HAP-1 (cell line): ENCODE measurements at regions not wholly inside any gene's neighbourhood (a gene's known extent, or its start where the extent isn't known, plus 50 kb on each side); places are given as distances from the start of the nearest gene placed in this dataset.

Experiments
- DNase-seq, 2 experiments: peaks; one replicate each; pipeline ENCODE4 v3.0.0-alpha.2; 2016 to 2020; ENCODE audit warnings: low spot score in 2 of 2
- H3K27me3 ChIP-seq: fragments of 250-450 bp; sonication (Bioruptor Pico); 2 replicates; pipeline ENCODE4 v1.5.1; 2020; ENCODE audit warnings: low read depth, mild to moderate bottlenecking, moderate library complexity
- H3K36me3 ChIP-seq: fragments of 250-450 bp; sonication (Bioruptor Pico); replicated peaks from 2 replicates; pipeline ENCODE4 v1.5.1; 2020; ENCODE audit warnings: mild to moderate bottlenecking
- H3K4me1 ChIP-seq: fragments of 250-450 bp; sonication (Bioruptor Pico); 2 replicates; pipeline ENCODE4 v1.5.1; 2020; ENCODE audit warnings: mild to moderate bottlenecking
- H3K4me3 ChIP-seq: fragments of 250-450 bp; sonication (Bioruptor Pico); 2 replicates; pipeline ENCODE4 v1.5.1; 2020; ENCODE audit warnings: mild to moderate bottlenecking, moderate library complexity
- H3K9me3 ChIP-seq: fragments of 250-450 bp; sonication (Bioruptor Pico); 2 replicates; pipeline ENCODE4 v1.5.1; 2020; ENCODE audit warnings: mild to moderate bottlenecking, moderate library complexity
- in situ Hi-C: fragments of 300-500 bp; cut with MboI; formaldehyde crosslinking; loops from 3 replicates; pipeline ENCODE4 v1.14.3; 2020; ENCODE audit warnings: low sequenced_read_pairs, inconsistent platforms, mixed read lengths

GRCh38 chr1:219538886-219539285 is 74.0 kb downstream of the ZC3H11B start:
- H3K4me1 ChIP-seq: peaks cover 40% of the 10 kb centered on the region
- H3K9me3 ChIP-seq: no peaks in the 10 kb centered on the region
- H3K27me3 ChIP-seq: no peaks in the 10 kb centered on the region
- DNase-seq: peak; percentile 29 to 90
- in situ Hi-C loops: no loop called here
- no peak overlapping the region for H3K4me3 ChIP-seq
- no peaks in the 10 kb centered on the region for H3K36me3 ChIP-seq

DNA sequence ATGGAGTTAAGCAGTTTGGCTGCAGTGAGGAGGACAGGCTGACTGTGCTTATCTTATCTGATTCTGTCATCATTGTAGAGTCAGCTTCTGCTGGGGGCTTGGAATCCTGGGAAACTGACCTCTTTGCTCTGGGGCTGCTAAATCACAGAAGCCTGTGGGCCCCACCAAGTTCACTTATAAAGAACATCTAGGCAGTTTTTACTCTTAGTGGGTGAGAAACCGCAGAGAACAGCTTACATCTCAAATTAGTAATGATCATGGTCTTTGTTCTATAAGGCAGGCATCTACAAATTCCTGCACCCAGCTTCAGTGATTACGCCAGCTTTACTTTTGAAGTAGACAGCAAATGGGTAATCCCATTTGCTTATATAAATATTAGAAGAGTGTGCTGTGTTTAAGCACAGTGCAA is 75.7 kb downstream of the ZC3H11B start:
- Histone ChIP-seq H3K36me3 (no peaks in the 10 kb centered on the region), H3K4me3 (no peak overlapping the region), H3K27me3 (no peaks in the 10 kb centered on the region), H3K9me3 (no peaks in the 10 kb centered on the region), H3K4me1 (peaks cover 44% of the 10 kb centered on the region)
- DNase-seq: no peak
- in situ Hi-C loops: no loop called here

DNA sequence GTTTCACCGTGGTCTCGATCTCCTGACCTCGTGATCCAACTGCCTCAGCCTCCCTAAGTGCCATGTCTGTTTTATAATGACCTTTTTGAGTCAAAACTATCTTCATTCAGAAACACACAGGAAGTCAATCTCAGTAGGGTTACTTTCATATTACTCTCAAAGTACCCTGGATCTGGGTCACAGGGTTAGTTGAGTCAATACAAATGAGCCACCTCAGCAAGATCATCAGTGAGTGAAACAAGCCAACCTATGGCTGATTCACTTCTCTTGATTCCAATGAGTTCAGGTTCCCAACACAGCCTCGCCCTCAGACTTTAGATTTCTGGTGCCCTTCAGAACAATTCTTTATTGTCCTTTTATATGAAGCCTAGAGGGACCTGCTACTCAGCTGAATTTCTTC is 76.9 kb downstream of the ZC3H11B start:
- in situ Hi-C loops: no loop called here
- Histone ChIP-seq H3K4me3 (no peak overlapping the region), H3K27me3 (no peaks in the 10 kb centered on the region), H3K36me3 (no peaks in the 10 kb centered on the region), H3K9me3 (no peaks in the 10 kb centered on the region), H3K4me1 (peaks cover 44% of the 10 kb centered on the region)
- DNase-seq: no peak

GRCh38 chr1:219534991-219535390 is 77.9 kb downstream of the ZC3H11B start:
- in situ Hi-C loops: no loop called here
- no peak overlapping the region for H3K4me3 ChIP-seq
- H3K9me3 ChIP-seq: no peaks in the 10 kb centered on the region
- peaks cover 43% of the 10 kb centered on the region for H3K4me1 ChIP-seq
- no peak for DNase-seq
- no peaks in the 10 kb centered on the region for H3K36me3 ChIP-seq
- H3K27me3 ChIP-seq: no peaks in the 10 kb centered on the region

- Histone ChIP-seq H3K27me3 (no peaks in the 10 kb centered on the region), H3K4me1 (peaks cover 27% of the 10 kb centered on the region), H3K36me3 (no peaks in the 10 kb centered on the region), H3K9me3 (no peaks in the 10 kb centered on the region; the same call in 1 of the 2 replicates), H3K4me3 (no peak overlapping the region)
- peak; percentile 16 to 29 for DNase-seq
- in situ Hi-C loops: no loop called here
Observed at GRCh38 chr1:219533280-219533679, 79.6 kb downstream of the ZC3H11B start.

DNA sequence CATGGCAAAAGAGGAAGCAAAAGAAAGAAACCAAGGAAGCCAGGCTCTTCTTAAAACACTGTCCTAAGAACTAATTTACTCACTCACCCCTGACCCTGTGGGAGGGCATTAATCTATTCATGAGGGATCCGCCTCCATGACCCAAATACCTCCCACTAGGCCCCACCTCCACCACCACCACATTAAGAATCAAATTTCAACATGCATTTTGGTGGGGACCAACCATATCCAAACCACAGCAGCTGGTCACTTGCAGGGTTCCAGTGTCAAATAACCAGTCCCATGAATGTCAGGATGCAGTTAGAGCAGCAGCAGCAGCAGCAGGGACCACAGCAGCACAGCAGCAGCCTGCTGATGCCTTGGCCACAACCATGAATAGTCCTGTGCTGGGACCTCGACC is 83.8 kb downstream of the ZC3H11B start:
- DNase-seq: no peak
- in situ Hi-C loops: no loop called here
- Histone ChIP-seq H3K27me3 (no peaks in the 10 kb centered on the region), H3K36me3 (no peaks in the 10 kb centered on the region), H3K4me1 (peaks cover 5% of the 10 kb centered on the region), H3K4me3 (no peak overlapping the region), H3K9me3 (no peaks in the 10 kb centered on the region; the same call in 1 of the 2 replicates)

GRCh38 chr1:219528633-219529032 is 84.3 kb downstream of the ZC3H11B start:
- H3K36me3 ChIP-seq: no peaks in the 10 kb centered on the region
- H3K9me3 ChIP-seq: no peaks in the 10 kb centered on the region; the same call in 1 of the 2 replicates
- no peak for DNase-seq
- no peak overlapping the region for H3K4me3 ChIP-seq
- H3K27me3 ChIP-seq: no peaks in the 10 kb centered on the region
- in situ Hi-C loops: no loop called here
- H3K4me1 ChIP-seq: peaks cover 2% of the 10 kb centered on the region

- Histone ChIP-seq H3K9me3 (no peaks in the 10 kb centered on the region; the same call in 1 of the 2 replicates), H3K27me3 (no peaks in the 10 kb centered on the region), H3K4me3 (no peak overlapping the region), H3K36me3 (no peaks in the 10 kb centered on the region), H3K4me1 (no peaks in the 10 kb centered on the region; the same call in 1 of the 2 replicates)
- in situ Hi-C loops: no loop called here
- DNase-seq: no peak
Observed at GRCh38 chr1:219527994-219528393, 84.9 kb downstream of the ZC3H11B start.

- H3K4me3 ChIP-seq: no peak overlapping the region
- no peaks in the 10 kb centered on the region; the same call in 1 of the 2 replicates for H3K9me3 ChIP-seq
- no peaks in the 10 kb centered on the region for H3K27me3 ChIP-seq
- no peak for DNase-seq
- in situ Hi-C loops: no loop called here
- H3K36me3 ChIP-seq: no peaks in the 10 kb centered on the region
- H3K4me1 ChIP-seq: no peaks in the 10 kb centered on the region
Observed at GRCh38 chr1:219526074-219526473, 86.8 kb downstream of the ZC3H11B start.

GRCh38 chr1:219523411-219523810 is 89.5 kb downstream of the ZC3H11B start:
- Histone ChIP-seq H3K36me3 (no peaks in the 10 kb centered on the region), H3K9me3 (no peaks in the 10 kb centered on the region), H3K27me3 (no peaks in the 10 kb centered on the region), H3K4me1 (no peaks in the 10 kb centered on the region), H3K4me3 (no peak overlapping the region)
- no peak for DNase-seq
- in situ Hi-C loops: no loop called here

GRCh38 chr1:219521325-219521724 is 91.6 kb downstream of the ZC3H11B start:
- H3K9me3 ChIP-seq: no peaks in the 10 kb centered on the region
- in situ Hi-C loops: no loop called here
- no peaks in the 10 kb centered on the region for H3K4me1 ChIP-seq
- no peak for DNase-seq
- H3K36me3 ChIP-seq: no peaks in the 10 kb centered on the region
- H3K27me3 ChIP-seq: no peaks in the 10 kb centered on the region
- H3K4me3 ChIP-seq: no peak overlapping the region

- no peaks in the 10 kb centered on the region for H3K27me3 ChIP-seq
- H3K4me3 ChIP-seq: no peak overlapping the region
- no peaks in the 10 kb centered on the region for H3K9me3 ChIP-seq
- no peak for DNase-seq
- H3K36me3 ChIP-seq: no peaks in the 10 kb centered on the region
- in situ Hi-C loops: no loop called here
- no peaks in the 10 kb centered on the region for H3K4me1 ChIP-seq
Observed at GRCh38 chr1:219520241-219520640, 92.7 kb downstream of the ZC3H11B start.

DNA sequence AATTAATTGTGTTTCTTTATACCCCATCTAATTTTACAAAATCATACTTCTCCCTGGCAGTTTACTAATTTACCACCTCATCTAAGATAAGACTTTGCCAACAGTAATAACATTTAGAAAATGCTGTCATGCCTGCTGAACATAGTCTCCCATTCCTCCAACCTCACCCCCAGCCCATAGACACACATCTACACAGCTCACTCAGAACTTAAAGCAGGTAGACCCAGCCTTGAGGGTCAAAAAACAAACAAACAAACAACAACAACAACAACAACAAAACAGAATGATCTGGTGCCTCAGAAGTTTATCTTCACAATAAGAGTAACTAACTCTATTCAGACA is 94.0 kb downstream of the ZC3H11B start:
- no peaks in the 10 kb centered on the region for H3K27me3 ChIP-seq
- in situ Hi-C loops: no loop called here
- no peak for DNase-seq
- H3K4me1 ChIP-seq: no peaks in the 10 kb centered on the region
- H3K9me3 ChIP-seq: no peaks in the 10 kb centered on the region
- no peak overlapping the region for H3K4me3 ChIP-seq
- no peaks in the 10 kb centered on the region for H3K36me3 ChIP-seq

DNA sequence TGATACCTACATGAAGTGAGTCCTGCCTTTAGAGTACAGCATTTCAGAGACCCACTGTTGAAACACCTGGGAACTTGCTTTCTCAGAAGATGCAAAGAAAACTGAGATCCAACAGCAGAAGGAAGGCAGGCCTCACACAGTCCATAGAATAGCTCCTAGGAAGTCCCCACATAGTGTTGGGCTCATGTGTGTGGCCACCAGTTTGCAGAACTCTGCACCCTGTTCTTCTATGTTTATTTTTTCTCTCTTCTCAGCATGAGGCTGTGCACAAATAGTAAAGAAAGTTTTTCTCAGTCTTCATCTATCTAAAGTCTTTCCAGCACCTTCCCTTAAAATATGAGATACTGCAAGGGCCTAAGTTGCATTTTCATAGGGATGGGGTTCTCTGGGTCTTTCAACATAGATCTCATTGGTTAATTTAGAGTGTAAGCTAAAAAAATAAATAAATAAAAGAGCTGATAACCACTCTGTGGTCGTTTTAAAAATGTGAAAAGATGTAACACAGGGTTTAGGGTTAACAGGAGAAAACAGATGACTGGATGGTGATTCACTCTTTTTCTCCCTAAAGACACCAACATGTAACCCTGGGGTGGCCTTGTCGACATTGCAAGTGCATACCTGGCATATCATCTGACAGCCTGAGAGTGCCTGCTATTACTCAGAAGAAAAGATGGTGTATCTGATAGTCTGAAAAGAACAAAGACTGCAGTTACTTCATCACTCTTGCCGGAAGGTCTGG is 94.6 kb downstream of the ZC3H11B start:
- in situ Hi-C loops: no loop called here
- H3K4me1 ChIP-seq: no peaks in the 10 kb centered on the region
- no peak for DNase-seq

DNA sequence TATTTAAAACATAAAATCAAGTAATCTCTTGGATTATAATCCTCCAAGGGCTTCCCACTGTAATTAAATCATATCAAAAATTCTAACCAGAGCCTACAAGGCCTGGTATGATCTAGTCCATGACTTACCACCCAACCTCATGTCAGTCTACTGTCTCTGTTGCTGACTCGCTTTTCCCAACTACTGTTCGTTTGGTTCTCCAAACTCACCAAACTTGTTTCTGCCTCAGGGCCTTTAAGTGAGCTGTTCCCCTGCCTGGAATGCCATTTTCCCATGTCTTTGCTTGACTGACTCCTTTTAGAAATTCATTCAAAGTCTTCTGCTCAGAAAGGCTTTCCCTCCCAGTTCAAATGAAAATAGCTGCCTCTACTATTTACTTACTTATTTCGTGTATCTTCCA is 95.9 kb downstream of the ZC3H11B start:
- no peak for DNase-seq

More for the DNA sequence above, 94.6 kb downstream of the ZC3H11B start:
- Histone ChIP-seq H3K9me3 (no peaks in the 10 kb centered on the region), H3K4me3 (no peak overlapping the region), H3K27me3 (no peaks in the 10 kb centered on the region), H3K36me3 (no peaks in the 10 kb centered on the region)

More for the DNA sequence above, 95.9 kb downstream of the ZC3H11B start:
- Histone ChIP-seq H3K4me3 (no peak overlapping the region), H3K9me3 (no peaks in the 10 kb centered on the region), H3K27me3 (no peaks in the 10 kb centered on the region), H3K36me3 (no peaks in the 10 kb centered on the region), H3K4me1 (no peaks in the 10 kb centered on the region)
- in situ Hi-C loops: no loop called here
